ENCODE measurements at regions not wholly inside any gene's neighbourhood (a gene's known extent, or its start where the extent isn't known, plus 50 kb on each side); places are given as distances from the start of the nearest gene placed in this dataset.

DNA sequence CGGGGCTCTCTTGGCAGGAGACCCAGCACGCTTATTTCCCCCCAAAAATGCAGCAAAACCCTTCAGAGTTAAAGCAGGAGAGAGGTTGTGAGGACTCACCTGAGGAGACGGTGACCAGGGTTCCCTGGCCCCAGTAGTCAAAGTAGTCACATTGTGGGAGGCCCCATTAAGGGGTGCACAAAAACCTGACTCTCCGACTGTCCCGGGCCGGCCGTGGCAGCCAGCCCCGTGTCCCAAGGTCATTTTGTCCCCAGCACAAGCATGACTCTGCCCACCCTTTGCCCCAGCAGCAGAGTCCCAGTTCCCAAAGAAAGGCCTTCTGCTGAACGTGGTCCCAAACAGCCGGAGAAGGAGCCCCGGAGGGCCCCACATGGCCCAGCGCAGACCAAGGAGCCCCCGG is 337.7 kb downstream of the TMEM121 start:
- TF ChIP-seq, protein P1, sequence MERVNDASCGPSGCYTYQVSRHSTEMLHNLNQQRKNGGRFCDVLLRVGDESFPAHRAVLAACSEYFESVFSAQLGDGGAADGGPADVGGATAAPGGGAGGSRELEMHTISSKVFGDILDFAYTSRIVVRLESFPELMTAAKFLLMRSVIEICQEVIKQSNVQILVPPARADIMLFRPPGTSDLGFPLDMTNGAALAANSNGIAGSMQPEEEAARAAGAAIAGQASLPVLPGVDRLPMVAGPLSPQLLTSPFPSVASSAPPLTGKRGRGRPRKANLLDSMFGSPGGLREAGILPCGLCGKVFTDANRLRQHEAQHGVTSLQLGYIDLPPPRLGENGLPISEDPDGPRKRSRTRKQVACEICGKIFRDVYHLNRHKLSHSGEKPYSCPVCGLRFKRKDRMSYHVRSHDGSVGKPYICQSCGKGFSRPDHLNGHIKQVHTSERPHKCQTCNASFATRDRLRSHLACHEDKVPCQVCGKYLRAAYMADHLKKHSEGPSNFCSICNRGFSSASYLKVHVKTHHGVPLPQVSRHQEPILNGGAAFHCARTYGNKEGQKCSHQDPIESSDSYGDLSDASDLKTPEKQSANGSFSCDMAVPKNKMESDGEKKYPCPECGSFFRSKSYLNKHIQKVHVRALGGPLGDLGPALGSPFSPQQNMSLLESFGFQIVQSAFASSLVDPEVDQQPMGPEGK (CRISPR knock-in tag; IDR thresholded peaks at IDR 0.05; ENCODE audit: borderline replicate concordance), result no peak
- TF ChIP-seq ISL1 (CRISPR knock-in tag; IDR thresholded peaks at IDR 0.05) (no peak), RARB (CRISPR knock-in tag; IDR thresholded peaks at IDR 0.05) (no peak), ZNF8 (CRISPR knock-in tag; IDR thresholded peaks at IDR 0.05) (no peak), SNAI2 (CRISPR knock-in tag; IDR thresholded peaks at IDR 0.05) (no peak), TOX (CRISPR knock-in tag; IDR thresholded peaks at IDR 0.05; ENCODE audit: borderline replicate concordance) (no peak), ESRRG (CRISPR knock-in tag; IDR thresholded peaks at IDR 0.05) (no peak), ZFP3 (CRISPR knock-in tag; IDR thresholded peaks at IDR 0.05) (no peak), ZNF70 (CRISPR knock-in tag; IDR thresholded peaks at IDR 0.05) (no peak), POU6F1 (CRISPR knock-in tag; IDR thresholded peaks at IDR 0.05; ENCODE audit: borderline replicate concordance, low read depth) (no peak), TSHZ2 (CRISPR knock-in tag; IDR thresholded peaks at IDR 0.05) (no peak)
